ENCODE measurements at regions not wholly inside any gene's neighbourhood (a gene's known extent, or its start where the extent isn't known, plus 50 kb on each side); places are given as distances from the start of the nearest gene placed in this dataset.

GRCh38 chr13:50283017-50283416 is 267.8 kb downstream of the KCNRG start:
- DNase-seq (ENCODE audit: low read depth in 2 of 2), result no peak
- no peak overlapping the region for H3K9ac ChIP-seq (ENCODE audit: insufficient read depth, low read length)
- no peak overlapping the region for H2AFZ ChIP-seq (ENCODE audit: low read length)
- no peaks in the 10 kb centered on the region for H3K79me2 ChIP-seq (ENCODE audit: control insufficient read depth, insufficient read depth, low read length)
- no peaks in the 10 kb centered on the region for H3K36me3 ChIP-seq (ENCODE audit: control insufficient read depth, insufficient read depth, low read length)
- no peaks in the 10 kb centered on the region for H4K20me1 ChIP-seq (ENCODE audit: control insufficient read depth, extremely low read depth, insufficient read depth, low read length)
- no peaks in the 10 kb centered on the region for H3K4me1 ChIP-seq (ENCODE audit: control insufficient read depth, extremely low read depth, insufficient read depth, low read length)
- TF ChIP-seq EZH2 (IDR thresholded peaks at IDR 0.05; ENCODE audit: low read length, missing control alignments), result no peak
- no peak for TF ChIP-seq CTCF (conservative IDR thresholded peaks at IDR 0.05 in 1 of 2, IDR thresholded peaks at IDR 0.05 in 1 of 2; ENCODE audit: low read depth in 1 of 2, low read length in 2 of 2)
- no peaks in the 10 kb centered on the region for H3K27me3 ChIP-seq (ENCODE audit: control insufficient read depth, insufficient read depth, low read length)
- H3K4me3 ChIP-seq (replicated peaks in 1 of 4; ENCODE audit: control extremely low read depth in 1 of 4, insufficient read depth in 1 of 4, low read depth in 3 of 4, low read length in 4 of 4), result no peak overlapping the region
- no peaks in the 10 kb centered on the region for H3K9me3 ChIP-seq (ENCODE audit: control insufficient read depth, insufficient read depth, low read depth, low read length)
- H3K27ac ChIP-seq (ENCODE audit: insufficient read depth, low read length), result no peak overlapping the region
- H3K4me2 ChIP-seq (ENCODE audit: extremely low read depth, insufficient read depth, low read length), result no peak overlapping the region

- Histone ChIP-seq H3K9me3 (ENCODE audit: control insufficient read depth, insufficient read depth, low read depth, low read length) (no peaks in the 10 kb centered on the region), H3K4me1 (ENCODE audit: control insufficient read depth, extremely low read depth, insufficient read depth, low read length) (no peaks in the 10 kb centered on the region), H3K4me2 (ENCODE audit: extremely low read depth, insufficient read depth, low read length) (no peak overlapping the region), H3K79me2 (ENCODE audit: control insufficient read depth, insufficient read depth, low read length) (no peaks in the 10 kb centered on the region), H3K27me3 (ENCODE audit: control insufficient read depth, insufficient read depth, low read length) (no peaks in the 10 kb centered on the region), H2AFZ (ENCODE audit: low read length) (no peak overlapping the region), H3K4me3 (replicated peaks in 1 of 4; ENCODE audit: control extremely low read depth in 1 of 4, insufficient read depth in 1 of 4, low read depth in 3 of 4, low read length in 4 of 4) (no peak overlapping the region), H3K27ac (ENCODE audit: insufficient read depth, low read length) (no peak overlapping the region), H4K20me1 (ENCODE audit: control insufficient read depth, extremely low read depth, insufficient read depth, low read length) (no peaks in the 10 kb centered on the region), H3K9ac (ENCODE audit: insufficient read depth, low read length) (no peak overlapping the region), H3K36me3 (ENCODE audit: control insufficient read depth, insufficient read depth, low read length) (no peaks in the 10 kb centered on the region)
- TF ChIP-seq EZH2 (IDR thresholded peaks at IDR 0.05; ENCODE audit: low read length, missing control alignments), result no peak
- no peak for TF ChIP-seq CTCF (conservative IDR thresholded peaks at IDR 0.05 in 1 of 2, IDR thresholded peaks at IDR 0.05 in 1 of 2; ENCODE audit: low read depth in 1 of 2, low read length in 2 of 2)
- no peak for DNase-seq (ENCODE audit: low read depth in 2 of 2)
Measured at GRCh38 chr13:50284540-50284939, 269.3 kb downstream of the KCNRG start.

GRCh38 chr13:50285283-50285682 is 270.0 kb downstream of the KCNRG start:
- no peaks in the 10 kb centered on the region for H3K9me3 ChIP-seq (ENCODE audit: control insufficient read depth, insufficient read depth, low read depth, low read length)
- no peak overlapping the region for H3K27ac ChIP-seq (ENCODE audit: insufficient read depth, low read length)
- H3K9ac ChIP-seq (ENCODE audit: insufficient read depth, low read length), result no peak overlapping the region
- TF ChIP-seq CTCF (conservative IDR thresholded peaks at IDR 0.05 in 1 of 2, IDR thresholded peaks at IDR 0.05 in 1 of 2; ENCODE audit: low read depth in 1 of 2, low read length in 2 of 2) (no peak), EZH2 (IDR thresholded peaks at IDR 0.05; ENCODE audit: low read length, missing control alignments) (no peak)
- no peaks in the 10 kb centered on the region for H3K4me1 ChIP-seq (ENCODE audit: control insufficient read depth, extremely low read depth, insufficient read depth, low read length)
- no peak overlapping the region for H3K4me2 ChIP-seq (ENCODE audit: extremely low read depth, insufficient read depth, low read length)
- no peaks in the 10 kb centered on the region for H3K79me2 ChIP-seq (ENCODE audit: control insufficient read depth, insufficient read depth, low read length)
- H4K20me1 ChIP-seq (ENCODE audit: control insufficient read depth, extremely low read depth, insufficient read depth, low read length), result no peaks in the 10 kb centered on the region
- no peak overlapping the region for H3K4me3 ChIP-seq (replicated peaks in 1 of 4; ENCODE audit: control extremely low read depth in 1 of 4, insufficient read depth in 1 of 4, low read depth in 3 of 4, low read length in 4 of 4)
- H3K27me3 ChIP-seq (ENCODE audit: control insufficient read depth, insufficient read depth, low read length), result no peaks in the 10 kb centered on the region
- H3K36me3 ChIP-seq (ENCODE audit: control insufficient read depth, insufficient read depth, low read length), result no peaks in the 10 kb centered on the region
- DNase-seq (ENCODE audit: low read depth in 2 of 2), result no peak
- no peak overlapping the region for H2AFZ ChIP-seq (ENCODE audit: low read length)

Data from fibroblast of lung (primary cell).